ENCODE measurements at regions not wholly inside any gene's neighbourhood (a gene's known extent, or its start where the extent isn't known, plus 50 kb on each side); places are given as distances from the start of the nearest gene placed in this dataset.
"Not testable (repeated sequence)": the region's sequence is repeated elsewhere in the genome, so short reads cannot be mapped to it uniquely, and the experiment has no call there.

GRCh38 chr1:83369853-83370252 lies 629.1 kb downstream of the TTLL7 start:
- H3K27ac Mint-ChIP-seq; H3K36me3 Mint-ChIP-seq (ENCODE audit: low read depth); intact Hi-C loops (cut with micrococcal nuclease); H3K27me3 Mint-ChIP-seq (ENCODE audit: low read depth); H3K4me3 Mint-ChIP-seq (ENCODE audit: low read depth); DNase-seq (ENCODE audit: low spot score); H3K9me3 Mint-ChIP-seq; H3K4me1 Mint-ChIP-seq (ENCODE audit: low read depth): not testable (repeated sequence)

- H3K36me3 Mint-ChIP-seq (ENCODE audit: low read depth); H3K4me1 Mint-ChIP-seq (ENCODE audit: low read depth); intact Hi-C loops (cut with micrococcal nuclease); H3K27ac Mint-ChIP-seq; H3K4me3 Mint-ChIP-seq (ENCODE audit: low read depth); H3K9me3 Mint-ChIP-seq; H3K27me3 Mint-ChIP-seq (ENCODE audit: low read depth); DNase-seq (ENCODE audit: low spot score): not testable (repeated sequence)
Measured at GRCh38 chr1:83365320-83365719, 633.6 kb downstream of the TTLL7 start.

GRCh38 chr1:83345375-83345774 lies 653.6 kb downstream of the TTLL7 start:
- DNase-seq (ENCODE audit: low spot score); H3K9me3 Mint-ChIP-seq; H3K36me3 Mint-ChIP-seq (ENCODE audit: low read depth); H3K4me3 Mint-ChIP-seq (ENCODE audit: low read depth); H3K27ac Mint-ChIP-seq; H3K4me1 Mint-ChIP-seq (ENCODE audit: low read depth); intact Hi-C loops (cut with micrococcal nuclease); H3K27me3 Mint-ChIP-seq (ENCODE audit: low read depth): not testable (repeated sequence)

GRCh38 chr1:83343767-83344166 lies 655.2 kb downstream of the TTLL7 start:
- H3K4me3 Mint-ChIP-seq (ENCODE audit: low read depth); DNase-seq (ENCODE audit: low spot score); intact Hi-C loops (cut with micrococcal nuclease); H3K27me3 Mint-ChIP-seq (ENCODE audit: low read depth); H3K27ac Mint-ChIP-seq; H3K4me1 Mint-ChIP-seq (ENCODE audit: low read depth); H3K9me3 Mint-ChIP-seq; H3K36me3 Mint-ChIP-seq (ENCODE audit: low read depth): not testable (repeated sequence)

- H3K9me3 Mint-ChIP-seq; H3K36me3 Mint-ChIP-seq (ENCODE audit: low read depth); H3K27ac Mint-ChIP-seq; H3K27me3 Mint-ChIP-seq (ENCODE audit: low read depth); H3K4me3 Mint-ChIP-seq (ENCODE audit: low read depth); H3K4me1 Mint-ChIP-seq (ENCODE audit: low read depth); intact Hi-C loops (cut with micrococcal nuclease); DNase-seq (ENCODE audit: low spot score): not testable (repeated sequence)
Measured at GRCh38 chr1:83342995-83343394, 655.9 kb downstream of the TTLL7 start.

- H3K27ac Mint-ChIP-seq; H3K27me3 Mint-ChIP-seq (ENCODE audit: low read depth); intact Hi-C loops (cut with micrococcal nuclease): not testable (repeated sequence)
Measured at GRCh38 chr1:83332308-83332707, 666.6 kb downstream of the TTLL7 start.

GRCh38 chr1:83318366-83318765 lies 680.6 kb downstream of the TTLL7 start:
- no peak for DNase-seq (ENCODE audit: low spot score)
- Mint-ChIP-seq H3K27ac (no peak overlapping the region), H3K36me3 (ENCODE audit: low read depth) (no peaks in the 10 kb centered on the region), H3K9me3 (no peaks in the 10 kb centered on the region), H3K4me3 (ENCODE audit: low read depth) (no peak overlapping the region), H3K4me1 (ENCODE audit: low read depth) (no peaks in the 10 kb centered on the region), H3K27me3 (ENCODE audit: low read depth) (no peaks in the 10 kb centered on the region)
- intact Hi-C loops (cut with micrococcal nuclease), result no loop called here

More at GRCh38 chr1:83332308-83332707, 666.6 kb downstream of the TTLL7 start:
- H3K4me1 Mint-ChIP-seq (ENCODE audit: low read depth); DNase-seq (ENCODE audit: low spot score); H3K36me3 Mint-ChIP-seq (ENCODE audit: low read depth); H3K9me3 Mint-ChIP-seq; H3K4me3 Mint-ChIP-seq (ENCODE audit: low read depth): not testable (repeated sequence)

GRCh38 chr1:83315446-83315845 lies 683.5 kb downstream of the TTLL7 start:
- DNase-seq (ENCODE audit: low spot score); H3K4me3 Mint-ChIP-seq (ENCODE audit: low read depth); H3K36me3 Mint-ChIP-seq (ENCODE audit: low read depth); H3K9me3 Mint-ChIP-seq; intact Hi-C loops (cut with micrococcal nuclease); H3K4me1 Mint-ChIP-seq (ENCODE audit: low read depth); H3K27me3 Mint-ChIP-seq (ENCODE audit: low read depth); H3K27ac Mint-ChIP-seq: not testable (repeated sequence)

- H3K27ac Mint-ChIP-seq; H3K9me3 Mint-ChIP-seq; H3K27me3 Mint-ChIP-seq (ENCODE audit: low read depth); H3K4me3 Mint-ChIP-seq (ENCODE audit: low read depth); H3K36me3 Mint-ChIP-seq (ENCODE audit: low read depth); DNase-seq (ENCODE audit: low spot score); H3K4me1 Mint-ChIP-seq (ENCODE audit: low read depth); intact Hi-C loops (cut with micrococcal nuclease): not testable (repeated sequence)
Measured at GRCh38 chr1:83310161-83310560, 688.8 kb downstream of the TTLL7 start.

- H3K36me3 Mint-ChIP-seq (ENCODE audit: low read depth); H3K4me3 Mint-ChIP-seq (ENCODE audit: low read depth); H3K27ac Mint-ChIP-seq; H3K9me3 Mint-ChIP-seq; H3K4me1 Mint-ChIP-seq (ENCODE audit: low read depth); H3K27me3 Mint-ChIP-seq (ENCODE audit: low read depth); intact Hi-C loops (cut with micrococcal nuclease); DNase-seq (ENCODE audit: low spot score): not testable (repeated sequence)
Measured at GRCh38 chr1:83309035-83309434, 689.9 kb downstream of the TTLL7 start.

GRCh38 chr1:83306811-83307210 lies 692.1 kb downstream of the TTLL7 start:
- H3K9me3 Mint-ChIP-seq; H3K36me3 Mint-ChIP-seq (ENCODE audit: low read depth); DNase-seq (ENCODE audit: low spot score); H3K4me1 Mint-ChIP-seq (ENCODE audit: low read depth); H3K27ac Mint-ChIP-seq; H3K4me3 Mint-ChIP-seq (ENCODE audit: low read depth); intact Hi-C loops (cut with micrococcal nuclease); H3K27me3 Mint-ChIP-seq (ENCODE audit: low read depth): not testable (repeated sequence)

GRCh38 chr1:83295594-83295993 lies 703.3 kb downstream of the TTLL7 start:
- H3K27ac Mint-ChIP-seq; H3K4me1 Mint-ChIP-seq (ENCODE audit: low read depth); H3K4me3 Mint-ChIP-seq (ENCODE audit: low read depth); intact Hi-C loops (cut with micrococcal nuclease); DNase-seq (ENCODE audit: low spot score); H3K27me3 Mint-ChIP-seq (ENCODE audit: low read depth); H3K36me3 Mint-ChIP-seq (ENCODE audit: low read depth): not testable (repeated sequence)
- peaks cover 29% of the 10 kb centered on the region for H3K9me3 Mint-ChIP-seq

- H3K4me3 Mint-ChIP-seq (ENCODE audit: low read depth); intact Hi-C loops (cut with micrococcal nuclease); H3K27me3 Mint-ChIP-seq (ENCODE audit: low read depth); H3K27ac Mint-ChIP-seq; H3K9me3 Mint-ChIP-seq; H3K4me1 Mint-ChIP-seq (ENCODE audit: low read depth); DNase-seq (ENCODE audit: low spot score); H3K36me3 Mint-ChIP-seq (ENCODE audit: low read depth): not testable (repeated sequence)
Measured at GRCh38 chr1:83287391-83287790, 711.5 kb downstream of the TTLL7 start.

- H3K27me3 Mint-ChIP-seq (ENCODE audit: low read depth); H3K36me3 Mint-ChIP-seq (ENCODE audit: low read depth); H3K4me1 Mint-ChIP-seq (ENCODE audit: low read depth); H3K27ac Mint-ChIP-seq; DNase-seq (ENCODE audit: low spot score); H3K4me3 Mint-ChIP-seq (ENCODE audit: low read depth); H3K9me3 Mint-ChIP-seq; intact Hi-C loops (cut with micrococcal nuclease): not testable (repeated sequence)
Measured at GRCh38 chr1:83274656-83275055, 724.3 kb downstream of the TTLL7 start.

All from activated T-helper 2 cell treated with anti-CD3 and anti-CD28 coated beads, Interferon-gamma antibody, Interleukin-2, Interleukin-4, amounts not matched to agents 10 μg/mL and 5 μg/mL and 100 μg/mL, durations not matched to agents 14 hours and 24 hours and 36 hours (primary cell).